Activated naive CD4-positive, alpha-beta T cell treated with anti-CD3 and anti-CD28 coated beads, Interleukin-2, amount 50 U/mL, for 24 hours (primary cell): ENCODE measurements at regions not wholly inside any gene's neighbourhood (a gene's known extent, or its start where the extent isn't known, plus 50 kb on each side); places are given as distances from the start of the nearest gene placed in this dataset.

Experiments
- H3K27ac Mint-ChIP-seq: one replicate; pipeline ENCODE4 v1.8.0; 2021; ENCODE audit warnings: mild to moderate bottlenecking, mixed read lengths
- H3K27me3 Mint-ChIP-seq: one replicate; pipeline ENCODE4 v1.8.0; 2021; ENCODE audit warnings: mixed read lengths
- H3K36me3 Mint-ChIP-seq: one replicate; pipeline ENCODE4 v1.8.0; 2021; ENCODE audit warnings: mixed read lengths
- H3K4me1 Mint-ChIP-seq: one replicate; pipeline ENCODE4 v1.8.0; 2021; ENCODE audit warnings: mixed read lengths
- H3K4me3 Mint-ChIP-seq: one replicate; pipeline ENCODE4 v1.8.0; 2021; ENCODE audit warnings: mild to moderate bottlenecking, mixed read lengths
- H3K9me3 Mint-ChIP-seq: one replicate; pipeline ENCODE4 v1.8.0; 2021; ENCODE audit warnings: mixed read lengths

DNA sequence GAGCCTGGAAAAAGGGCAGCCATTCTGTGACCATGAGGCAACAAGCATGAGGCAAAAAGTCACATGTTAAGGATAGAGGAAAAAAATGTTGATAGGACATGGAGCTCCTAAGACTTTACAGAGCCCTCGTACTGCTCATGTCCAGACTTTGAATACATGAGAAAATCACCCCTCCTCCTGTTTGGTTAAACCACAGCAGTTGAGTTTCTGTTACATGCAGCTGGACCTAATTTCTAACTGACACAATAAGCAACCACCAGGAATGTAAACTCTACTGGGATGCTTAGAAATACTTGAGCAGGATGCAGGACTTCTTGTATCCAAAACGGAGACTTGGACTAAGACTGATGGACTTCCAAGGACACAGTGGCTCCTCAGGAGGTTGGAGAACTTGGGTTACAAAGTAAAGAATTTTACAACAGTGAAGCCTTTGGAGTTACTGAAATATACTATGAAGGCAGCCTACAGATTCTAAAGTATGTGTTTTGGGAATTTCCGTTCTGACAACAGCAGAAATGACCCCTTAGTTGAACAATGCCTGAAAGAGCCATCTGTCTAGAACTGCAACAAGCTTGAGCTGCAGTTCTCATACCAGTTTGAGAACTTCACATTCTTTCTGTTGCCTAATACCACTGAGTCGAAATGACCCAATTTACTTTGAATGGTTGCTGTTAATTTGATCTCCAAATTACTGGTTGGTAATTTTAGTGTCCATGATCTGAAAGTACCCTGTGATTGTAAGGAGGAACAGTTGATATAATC, 268.9 kb downstream of the PIK3R1 start:
- Mint-ChIP-seq H3K27ac (no peak overlapping the region), H3K9me3 (peaks cover 7% of the 10 kb centered on the region), H3K36me3 (peaks cover 2% of the 10 kb centered on the region), H3K4me1 (no peaks in the 10 kb centered on the region), H3K27me3 (peaks cover 4% of the 10 kb centered on the region), H3K4me3 (no peak overlapping the region)

DNA sequence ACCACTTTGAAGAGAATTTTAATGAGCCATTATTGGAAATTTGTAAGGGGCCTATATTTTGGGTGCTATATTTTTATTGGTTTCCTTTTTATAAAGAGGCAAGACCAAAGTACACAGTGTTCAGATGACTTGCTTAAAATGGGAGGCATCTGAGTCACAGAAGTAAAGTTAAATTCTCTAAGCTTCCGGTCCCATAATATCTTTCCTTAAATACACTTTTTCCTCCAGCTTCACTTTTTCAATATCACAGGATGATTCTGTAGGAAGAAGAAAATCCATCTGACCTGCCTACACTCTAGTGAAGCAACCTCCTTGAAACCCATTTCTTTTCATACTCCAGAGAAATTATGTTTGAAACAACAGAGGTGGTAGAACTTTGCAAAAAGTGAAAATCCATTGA, 274.0 kb downstream of the PIK3R1 start:
- peaks cover 7% of the 10 kb centered on the region for H3K27me3 Mint-ChIP-seq
- H3K9me3 Mint-ChIP-seq = peaks cover 7% of the 10 kb centered on the region
- peaks cover 2% of the 10 kb centered on the region for H3K36me3 Mint-ChIP-seq
- H3K4me1 Mint-ChIP-seq = no peaks in the 10 kb centered on the region
- no peak overlapping the region for H3K4me3 Mint-ChIP-seq
- no peak overlapping the region for H3K27ac Mint-ChIP-seq

DNA sequence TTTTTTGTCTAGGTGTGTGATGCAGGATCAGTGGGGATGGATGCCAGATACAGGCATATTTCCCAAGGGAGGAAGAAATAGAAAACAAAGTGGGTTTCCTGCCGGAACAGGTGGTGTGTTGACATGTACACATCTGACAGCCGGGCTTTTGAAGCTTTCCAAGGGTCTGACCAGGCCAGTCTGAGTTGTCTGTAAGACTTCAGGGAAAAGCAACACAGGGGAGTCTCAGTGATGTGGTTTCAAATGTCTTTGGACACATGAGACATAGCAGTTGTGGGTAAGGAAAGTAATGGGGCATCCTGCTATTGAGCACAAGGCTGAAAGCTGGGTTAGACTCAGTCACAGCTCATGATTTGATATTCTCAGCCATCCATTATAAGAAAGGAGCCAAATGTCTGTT, 274.9 kb downstream of the PIK3R1 start:
- peaks cover 7% of the 10 kb centered on the region for H3K9me3 Mint-ChIP-seq
- H3K4me1 Mint-ChIP-seq = no peaks in the 10 kb centered on the region
- peaks cover 7% of the 10 kb centered on the region for H3K27me3 Mint-ChIP-seq
- peak overlapping the region; percentile 37 for H3K27ac Mint-ChIP-seq
- H3K36me3 Mint-ChIP-seq = peaks cover 2% of the 10 kb centered on the region
- no peak overlapping the region for H3K4me3 Mint-ChIP-seq

DNA sequence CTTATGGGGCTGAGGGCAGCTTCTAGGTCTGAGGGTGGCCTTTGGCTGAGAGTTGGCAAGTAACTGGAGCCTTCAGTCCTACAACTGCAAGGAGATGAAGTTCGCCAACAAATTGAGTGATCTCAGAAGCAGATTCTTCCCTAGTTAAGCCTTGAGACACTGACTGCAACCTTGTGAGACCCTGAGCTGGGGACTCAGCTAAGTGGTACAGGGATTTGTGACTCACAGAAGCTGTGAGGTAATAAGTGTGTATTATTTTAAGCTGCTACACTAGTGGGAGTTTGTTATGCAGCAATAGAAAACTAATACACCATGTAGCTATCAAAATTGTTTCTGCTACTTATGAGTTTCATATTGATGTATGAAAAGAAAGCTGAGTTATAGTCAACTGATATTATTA, 279.2 kb downstream of the PIK3R1 start:
- no peaks in the 10 kb centered on the region for H3K4me1 Mint-ChIP-seq
- H3K27me3 Mint-ChIP-seq = peaks cover 6% of the 10 kb centered on the region
- H3K27ac Mint-ChIP-seq = no peak overlapping the region
- no peak overlapping the region for H3K4me3 Mint-ChIP-seq
- H3K36me3 Mint-ChIP-seq = peaks cover 2% of the 10 kb centered on the region
- peaks cover 5% of the 10 kb centered on the region for H3K9me3 Mint-ChIP-seq

DNA sequence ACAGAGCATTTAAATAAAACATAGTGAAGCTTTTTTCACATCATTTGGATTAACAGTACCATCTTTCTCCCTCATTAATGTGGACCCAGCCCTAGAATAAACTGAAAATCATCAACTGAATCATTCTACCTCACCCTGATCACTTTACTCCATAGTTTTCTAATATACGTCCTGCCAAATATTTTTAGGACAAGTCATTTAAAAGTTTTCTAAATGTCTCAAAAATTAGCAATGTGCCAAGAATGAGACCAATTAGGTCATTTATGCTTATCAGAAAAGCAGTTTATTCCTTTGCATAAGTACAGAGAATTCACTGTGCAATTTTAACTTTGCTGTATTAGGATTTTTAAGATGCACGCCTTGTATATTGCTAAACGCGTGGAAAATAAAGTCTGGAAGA, 284.4 kb downstream of the PIK3R1 start:
- peaks cover 3% of the 10 kb centered on the region for H3K36me3 Mint-ChIP-seq
- H3K27me3 Mint-ChIP-seq = peaks cover 3% of the 10 kb centered on the region
- H3K4me3 Mint-ChIP-seq = no peak overlapping the region
- no peaks in the 10 kb centered on the region for H3K4me1 Mint-ChIP-seq
- H3K27ac Mint-ChIP-seq = no peak overlapping the region
- peaks cover 5% of the 10 kb centered on the region for H3K9me3 Mint-ChIP-seq

DNA sequence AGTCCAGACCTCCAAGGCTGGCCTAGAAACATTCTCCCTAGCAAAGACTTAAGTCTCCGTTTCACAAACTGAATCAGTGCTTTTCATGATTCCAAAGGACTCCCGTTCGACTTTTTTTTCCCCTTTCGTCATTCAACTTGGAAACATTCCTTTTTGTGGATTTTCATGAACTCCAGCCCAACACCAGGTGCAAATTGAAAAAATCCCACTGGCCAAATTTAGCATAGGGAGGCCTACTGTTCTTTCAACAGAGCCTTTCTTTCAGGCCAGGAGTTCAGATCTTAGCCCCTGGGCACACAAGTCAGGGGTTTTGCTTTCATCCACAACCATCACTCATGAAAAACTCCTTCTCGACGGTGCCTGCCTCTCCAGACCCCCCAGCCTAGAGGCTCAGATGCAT, 285.3 kb downstream of the PIK3R1 start:
- Mint-ChIP-seq H3K27me3 (no peaks in the 10 kb centered on the region), H3K4me3 (no peak overlapping the region), H3K4me1 (no peaks in the 10 kb centered on the region), H3K27ac (no peak overlapping the region), H3K36me3 (peaks cover 3% of the 10 kb centered on the region), H3K9me3 (peaks cover 4% of the 10 kb centered on the region)

DNA sequence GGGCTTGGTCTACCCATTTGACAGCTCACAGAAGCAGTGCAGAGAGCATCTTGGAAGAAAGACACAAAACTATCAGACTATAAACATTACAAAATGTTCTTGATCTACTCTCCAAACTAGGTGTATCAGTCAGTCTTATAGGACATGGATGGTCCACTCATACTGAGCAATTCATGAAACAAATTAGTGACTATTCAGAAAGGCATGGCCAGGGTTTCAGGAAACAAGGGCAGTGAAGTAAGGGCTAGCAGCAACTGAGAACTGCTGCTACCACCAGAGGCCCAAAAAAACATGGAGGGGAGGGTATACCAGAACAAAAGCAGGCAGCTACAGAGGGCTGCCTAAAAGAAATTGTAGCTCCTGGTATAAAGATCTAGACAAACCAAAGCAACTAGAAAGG, 287.0 kb downstream of the PIK3R1 start:
- H3K4me1 Mint-ChIP-seq = no peaks in the 10 kb centered on the region
- no peaks in the 10 kb centered on the region for H3K9me3 Mint-ChIP-seq
- H3K27ac Mint-ChIP-seq = no peak overlapping the region
- no peak overlapping the region for H3K4me3 Mint-ChIP-seq
- peaks cover 3% of the 10 kb centered on the region for H3K36me3 Mint-ChIP-seq
- H3K27me3 Mint-ChIP-seq = no peaks in the 10 kb centered on the region

DNA sequence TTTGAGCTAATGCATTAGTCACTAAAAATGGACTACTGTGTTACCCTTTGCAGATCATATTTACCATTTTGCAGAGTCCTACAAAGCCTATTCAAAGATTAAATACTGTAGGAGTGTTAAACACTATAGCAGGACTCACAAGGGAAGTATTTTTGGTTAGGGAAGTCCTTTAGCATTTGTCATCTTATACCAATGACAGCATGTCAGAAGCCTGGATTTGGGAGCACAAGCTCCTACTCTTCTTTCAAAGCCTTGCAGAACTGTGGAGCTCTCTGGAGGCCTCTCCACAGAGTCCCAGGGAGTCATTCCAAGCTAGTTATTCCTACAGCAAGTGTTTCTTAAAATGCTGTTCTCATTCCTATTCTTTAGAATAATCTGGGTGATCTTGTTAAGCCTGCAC, 288.8 kb downstream of the PIK3R1 start:
- peaks cover 1% of the 10 kb centered on the region for H3K36me3 Mint-ChIP-seq

DNA sequence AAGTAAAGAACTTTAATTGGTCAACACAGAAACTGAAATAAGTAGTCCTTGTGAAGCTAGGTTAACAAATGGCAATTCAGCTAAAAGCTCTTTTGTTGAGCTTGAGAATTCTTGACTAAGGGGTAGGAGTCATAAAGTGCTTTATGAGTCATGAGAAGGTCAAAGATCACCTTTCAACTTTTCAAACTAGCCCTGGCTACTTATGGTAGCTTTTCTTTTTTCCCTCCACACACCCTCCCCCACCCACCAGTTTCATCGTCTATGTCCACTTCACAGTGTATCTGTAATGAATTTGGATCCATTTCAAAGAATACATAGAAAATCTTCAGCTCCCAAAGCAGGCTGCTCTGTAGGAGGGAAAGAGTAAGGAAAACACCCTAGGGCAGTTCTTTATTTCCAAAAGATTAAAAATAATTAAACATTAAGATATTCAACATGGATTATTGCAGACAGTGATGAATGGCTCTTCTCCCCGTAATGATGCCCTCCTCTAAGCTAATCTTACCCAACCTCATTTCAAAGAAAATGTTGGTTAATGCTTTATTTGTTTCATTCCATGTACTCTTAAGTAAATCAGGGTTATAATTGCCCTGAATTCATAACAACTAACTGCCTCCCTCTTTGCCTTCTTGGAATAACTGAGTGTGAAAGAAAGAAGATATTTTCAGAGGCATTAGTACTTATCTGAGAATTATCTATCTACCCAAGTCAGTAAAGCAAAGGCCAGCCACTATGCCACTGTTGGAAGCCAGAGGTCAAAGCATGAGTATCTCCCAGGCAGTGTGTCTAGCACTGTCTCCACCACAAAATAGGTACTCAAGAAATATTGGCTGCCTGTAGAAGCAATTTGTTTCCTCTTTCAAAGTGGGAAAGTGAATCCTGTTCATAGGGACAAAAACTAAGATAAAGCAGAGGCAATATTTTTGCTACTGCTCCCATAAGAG, 290.6 kb downstream of the PIK3R1 start:
- no peak overlapping the region for H3K4me3 Mint-ChIP-seq
- no peaks in the 10 kb centered on the region for H3K9me3 Mint-ChIP-seq
- no peaks in the 10 kb centered on the region for H3K4me1 Mint-ChIP-seq
- peak overlapping the region; percentile 14 for H3K27ac Mint-ChIP-seq
- H3K27me3 Mint-ChIP-seq = no peaks in the 10 kb centered on the region
- no peaks in the 10 kb centered on the region for H3K36me3 Mint-ChIP-seq

More for the DNA sequence above, 288.8 kb downstream of the PIK3R1 start:
- H3K4me3 Mint-ChIP-seq = no peak overlapping the region
- no peaks in the 10 kb centered on the region for H3K27me3 Mint-ChIP-seq
- no peaks in the 10 kb centered on the region for H3K4me1 Mint-ChIP-seq
- H3K27ac Mint-ChIP-seq = no peak overlapping the region
- H3K9me3 Mint-ChIP-seq = no peaks in the 10 kb centered on the region

DNA sequence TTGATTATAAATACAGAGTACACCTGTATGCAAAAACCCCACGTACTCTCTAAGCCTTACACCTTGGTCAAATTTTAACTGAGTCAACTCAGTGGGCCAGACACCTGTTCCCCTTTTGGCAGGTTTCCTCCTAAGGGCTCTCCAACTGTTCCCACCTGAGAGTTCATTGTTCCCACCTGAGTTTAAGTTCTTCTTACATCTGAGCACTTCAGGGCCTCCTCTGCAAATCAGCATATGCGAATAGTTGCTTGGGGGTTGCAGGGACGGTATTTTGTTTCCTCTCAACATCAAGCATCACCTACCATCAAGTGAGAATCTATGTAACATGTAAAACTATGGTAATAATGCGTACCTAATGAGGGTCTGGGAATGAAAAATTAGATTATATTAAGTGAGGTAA, 300.0 kb downstream of the PIK3R1 start:
- no peaks in the 10 kb centered on the region for H3K36me3 Mint-ChIP-seq
- no peak overlapping the region for H3K27ac Mint-ChIP-seq
- no peaks in the 10 kb centered on the region for H3K9me3 Mint-ChIP-seq
- no peaks in the 10 kb centered on the region for H3K27me3 Mint-ChIP-seq
- H3K4me3 Mint-ChIP-seq = no peak overlapping the region
- H3K4me1 Mint-ChIP-seq = no peaks in the 10 kb centered on the region

DNA sequence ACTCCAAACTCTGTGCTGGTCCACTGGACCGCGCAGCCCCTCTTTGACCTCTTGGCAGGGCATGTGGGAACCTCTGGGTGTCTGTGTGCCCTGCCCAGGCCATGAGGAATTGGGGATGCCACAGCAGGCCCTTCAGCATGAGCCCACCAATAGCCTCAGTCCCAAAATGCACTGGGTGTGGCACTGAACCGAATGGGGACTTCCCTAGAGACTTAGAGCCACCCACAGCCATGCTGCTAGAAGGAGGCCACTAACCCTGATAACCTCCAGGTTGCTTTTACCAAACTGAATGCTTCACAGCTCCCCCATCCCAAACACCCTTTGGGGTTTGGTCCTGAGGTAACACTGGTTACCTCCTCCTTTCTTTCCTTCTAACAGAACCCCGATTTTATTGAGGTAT, 302.7 kb downstream of the PIK3R1 start:
- Mint-ChIP-seq H3K36me3 (no peaks in the 10 kb centered on the region), H3K27ac (no peak overlapping the region), H3K9me3 (no peaks in the 10 kb centered on the region), H3K27me3 (no peaks in the 10 kb centered on the region), H3K4me1 (no peaks in the 10 kb centered on the region), H3K4me3 (no peak overlapping the region)

DNA sequence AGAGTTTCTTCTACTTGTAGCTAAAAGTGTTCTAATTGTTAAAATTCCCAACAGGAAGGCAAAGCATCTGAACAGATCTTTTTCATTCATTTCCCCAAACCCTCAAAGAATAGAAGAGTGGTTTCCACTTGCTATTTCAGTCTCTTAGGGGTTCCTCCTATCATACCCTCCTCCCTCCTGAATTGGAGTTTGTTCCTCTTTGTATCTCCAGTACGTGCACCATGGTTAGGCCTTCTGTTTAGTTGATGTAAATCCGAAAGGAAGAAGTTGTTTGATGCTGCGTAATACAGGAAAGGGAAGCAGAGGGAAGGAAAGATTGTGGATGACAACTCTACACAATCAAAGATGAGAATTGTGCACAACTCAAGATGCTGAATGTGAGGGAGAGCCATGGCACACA, 303.6 kb downstream of the PIK3R1 start:
- Mint-ChIP-seq H3K36me3 (no peaks in the 10 kb centered on the region), H3K27ac (no peak overlapping the region), H3K9me3 (no peaks in the 10 kb centered on the region), H3K4me3 (no peak overlapping the region), H3K27me3 (no peaks in the 10 kb centered on the region), H3K4me1 (no peaks in the 10 kb centered on the region)

DNA sequence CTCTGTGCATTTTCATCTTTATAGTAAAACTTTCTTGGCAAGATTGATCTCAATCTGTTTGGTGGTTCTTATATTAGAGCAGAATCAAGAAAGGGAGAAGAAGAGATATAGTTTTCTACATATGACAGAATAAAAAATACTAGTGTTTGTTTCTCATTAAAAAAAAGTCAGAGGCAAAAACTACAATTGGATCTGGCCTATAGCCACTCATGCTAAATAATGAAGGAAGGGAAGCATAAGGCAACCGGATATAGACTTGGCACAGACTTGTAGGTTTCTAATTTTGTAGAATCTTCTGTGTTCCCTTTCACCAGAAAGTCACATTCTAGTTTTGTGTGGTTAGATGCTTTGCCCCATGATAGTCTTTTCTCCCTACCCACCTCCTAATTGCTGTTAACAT, 306.2 kb downstream of the PIK3R1 start:
- Mint-ChIP-seq H3K27ac (no peak overlapping the region), H3K36me3 (no peaks in the 10 kb centered on the region), H3K27me3 (no peaks in the 10 kb centered on the region), H3K9me3 (no peaks in the 10 kb centered on the region), H3K4me1 (no peaks in the 10 kb centered on the region), H3K4me3 (no peak overlapping the region)

DNA sequence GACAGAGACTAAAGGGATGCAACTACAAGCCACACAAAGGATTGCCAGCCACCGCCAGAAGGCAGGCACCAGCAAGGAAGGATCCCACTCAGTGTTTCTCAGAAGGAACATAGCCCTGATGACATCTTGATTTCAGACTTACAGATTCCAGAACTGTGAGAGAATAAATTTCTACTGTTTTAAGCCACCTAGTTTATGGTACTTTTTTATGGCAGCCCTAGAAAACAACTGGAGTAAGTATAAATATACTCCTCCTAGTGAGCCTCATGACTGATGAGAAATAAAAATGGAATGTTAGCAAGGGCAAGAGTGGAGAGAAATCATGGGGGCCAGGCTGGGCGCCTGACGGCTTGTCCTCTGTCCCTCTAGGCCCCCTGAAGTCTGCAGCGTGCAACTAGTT, 307.3 kb downstream of the PIK3R1 start:
- Mint-ChIP-seq H3K27ac (no peak overlapping the region), H3K4me3 (no peak overlapping the region), H3K36me3 (no peaks in the 10 kb centered on the region), H3K4me1 (no peaks in the 10 kb centered on the region), H3K9me3 (peaks cover 1% of the 10 kb centered on the region), H3K27me3 (peaks cover under 1% of the 10 kb centered on the region)

DNA sequence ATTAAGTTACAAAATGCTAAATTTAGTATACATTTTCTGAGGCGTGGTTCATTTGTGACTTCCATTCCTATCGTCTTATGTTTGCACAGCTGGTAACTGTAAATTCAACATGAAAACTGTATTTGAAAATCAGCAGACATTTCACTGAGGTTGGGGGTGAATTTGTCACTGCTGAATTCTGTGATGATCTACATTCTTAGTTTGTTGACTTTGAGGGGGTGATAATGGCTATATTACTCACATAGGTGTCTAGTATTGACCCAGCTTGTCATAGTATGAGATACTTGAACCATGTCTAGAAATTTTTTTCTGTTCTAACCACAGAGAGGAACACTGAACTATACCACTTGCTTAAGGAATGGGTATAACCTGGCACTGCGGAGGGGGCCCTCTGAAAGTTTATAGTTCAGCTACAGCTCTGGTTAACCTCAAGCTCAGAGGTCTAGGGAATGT, 313.3 kb downstream of the PIK3R1 start:
- no peak overlapping the region for H3K27ac Mint-ChIP-seq
- H3K4me3 Mint-ChIP-seq = no peak overlapping the region
- peaks cover 1% of the 10 kb centered on the region for H3K36me3 Mint-ChIP-seq
- H3K9me3 Mint-ChIP-seq = peaks cover 5% of the 10 kb centered on the region
- no peaks in the 10 kb centered on the region for H3K4me1 Mint-ChIP-seq
- peaks cover 7% of the 10 kb centered on the region for H3K27me3 Mint-ChIP-seq

DNA sequence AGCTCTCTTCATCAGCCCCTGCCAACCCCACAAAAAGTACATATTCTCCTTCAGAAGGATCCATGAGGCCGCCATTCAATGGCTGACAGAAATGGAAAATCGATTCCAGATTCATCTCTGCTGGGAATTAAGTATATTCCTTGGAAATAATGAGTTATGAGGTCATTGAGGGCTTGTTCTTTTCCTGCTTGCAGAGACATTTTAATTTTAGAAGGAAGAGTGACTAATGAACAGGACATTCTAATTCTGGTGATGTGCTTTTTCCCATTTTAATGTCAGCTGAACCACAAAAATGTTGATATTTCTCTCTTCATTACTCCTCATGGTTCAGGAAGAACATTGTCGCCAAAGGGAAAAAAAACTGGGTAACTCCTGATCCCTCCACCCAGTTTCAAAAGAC, 314.0 kb downstream of the PIK3R1 start:
- peaks cover 1% of the 10 kb centered on the region for H3K36me3 Mint-ChIP-seq
- no peak overlapping the region for H3K27ac Mint-ChIP-seq
- H3K4me3 Mint-ChIP-seq = no peak overlapping the region
- peaks cover 5% of the 10 kb centered on the region for H3K9me3 Mint-ChIP-seq
- peaks cover 7% of the 10 kb centered on the region for H3K27me3 Mint-ChIP-seq
- no peaks in the 10 kb centered on the region for H3K4me1 Mint-ChIP-seq
